HepG2 (cell line): ENCODE measurements at regions not wholly inside any gene's neighbourhood (a gene's known extent, or its start where the extent isn't known, plus 50 kb on each side); places are given as distances from the start of the nearest gene placed in this dataset.

Experiments
- ATAC-seq: fragments of 200-7000 bp; cut with Tn5 transposase; 3 replicates; pipeline ENCODE4 v1.9.1; 2020; ENCODE audit warnings: mild to moderate bottlenecking, moderate library complexity
- BruUV-seq: library from RNA; stranded (reverse); fragments of 400-500 nt; replicated peaks from 2 replicates; lab custom pipeline; 2021; lab: Mats Ljungman, UMichigan
- CTCF ChIA-PET: fragments of 300-600 bp; formaldehyde crosslinking; extraction: SDS; loops from one replicate; lab custom pipeline; 2021; ENCODE audit warnings: low total read pairs, inconsistent platforms, low intra/inter-chr PET ratio; lab: Yijun Ruan, JAX
- POLR2A ChIA-PET: fragments of 350-600 bp; sonication (Branson Sonifier 250); formaldehyde crosslinking; loops from one replicate; lab custom pipeline; 2020; ENCODE audit warnings: antibody characterized with exemption, inconsistent platforms; lab: Yijun Ruan, JAX
- DNase-seq: peaks from one replicate; pipeline ENCODE4 v3.0.0-alpha.2; 2015; ENCODE audit warnings: low spot score
- FAIRE-seq: peaks from 3 replicates; lab custom pipeline; 2011; peaks lifted over from hg19 to GRCh38; lab: Jason Lieb, UNC
- H2AFZ ChIP-seq: one replicate; pipeline ENCODE4 v1.6.1; 2011; ENCODE audit warnings: low read length, inconsistent platforms
- H3K27ac ChIP-seq: fragments of 300-600 bp; 3 replicates; pipeline ENCODE4 v1.8.0; 2011; ENCODE audit warnings: mixed run types, mild to moderate bottlenecking, mixed read lengths, low read length, inconsistent platforms; ENCODE audit not compliant: insufficient read depth; ENCODE audit errors: extremely low read length
- H3K27me3 ChIP-seq, 2 experiments: fragments of 200-600 bp in 1 of 2; 2 replicates in 1 of 2; 3 replicates in 1 of 2; pipeline versions ENCODE4 v1.6.0 to v1.8.0; 2011; ENCODE audit warnings: low read length in 2 of 2, mild to moderate bottlenecking in 2 of 2, moderate library complexity in 2 of 2, inconsistent platforms in 1 of 2; ENCODE audit not compliant: insufficient read depth in 2 of 2, control insufficient read depth in 1 of 2
- H3K36me3 ChIP-seq, 2 experiments: fragments of 200-600 bp in 1 of 2; replicated peaks in 1 of 2; 2 replicates in 1 of 2; 3 replicates in 1 of 2; pipeline versions ENCODE4 v1.5.1 to v1.8.0; 2011; ENCODE audit warnings: low read length in 2 of 2, inconsistent platforms in 1 of 2; ENCODE audit not compliant: insufficient read depth in 2 of 2, control insufficient read depth in 1 of 2
- H3K4me1 ChIP-seq: 2 replicates; pipeline ENCODE4 v1.5.1; 2012; ENCODE audit warnings: low read length, inconsistent platforms; ENCODE audit not compliant: insufficient read depth
- H3K4me2 ChIP-seq: 2 replicates; pipeline ENCODE4 v1.6.0; 2011; ENCODE audit warnings: low read depth, low read length, inconsistent platforms
- H3K4me3 ChIP-seq, 3 experiments: fragments of 200-600 bp in 1 of 3; sonication (generic), shearing (Covaris generic) in 1 of 3; replicated peaks in 1 of 3; 2 replicates each; pipeline ENCODE4 v1.5.1; 2011 to 2016; ENCODE audit warnings: low read length in 3 of 3, inconsistent platforms in 2 of 3, low read depth in 2 of 3, mild to moderate bottlenecking in 2 of 3, control low read depth in 1 of 3, mixed read lengths in 1 of 3; ENCODE audit not compliant: insufficient read depth in 1 of 3
- H3K79me2 ChIP-seq: one replicate; pipeline ENCODE4 v1.6.1; 2011; ENCODE audit warnings: low read length, inconsistent platforms; ENCODE audit not compliant: insufficient read depth
- H3K9ac ChIP-seq: 2 replicates; pipeline ENCODE4 v1.6.0; 2011; ENCODE audit warnings: mild to moderate bottlenecking, low read depth, low read length, inconsistent platforms; ENCODE audit not compliant: insufficient read depth
- H3K9me3 ChIP-seq: 2 replicates; pipeline ENCODE4 v1.5.1; 2012; ENCODE audit warnings: mild to moderate bottlenecking, low read length
- H4K20me1 ChIP-seq: 2 replicates; pipeline ENCODE4 v1.6.0; 2011; ENCODE audit warnings: inconsistent platforms, mild to moderate bottlenecking, low read length, moderate library complexity; ENCODE audit not compliant: insufficient read depth
- BRF2 ChIP-seq: sonication (generic); formaldehyde crosslinking; IDR thresholded peaks from 2 replicates; pipeline ENCODE4 v1.8.1; 2022; ENCODE audit warnings: mild to moderate bottlenecking, missing genetic modification reagents
- ESRRA ChIP-seq: sonication (generic); formaldehyde crosslinking; IDR thresholded peaks from 2 replicates; pipeline ENCODE4 v1.5.1; 2020; ENCODE audit warnings: mild to moderate bottlenecking, low read depth, missing genetic modification reagents
- LCORL ChIP-seq, 2 experiments: fragments of 450-650 bp in 1 of 2; sonication (generic) in 1 of 2; formaldehyde crosslinking in 1 of 2; IDR thresholded peaks; 2 replicates each; pipeline versions ENCODE4 v1.5.0 to v1.6.1; 2017 to 2020; ENCODE audit warnings: antibody characterized with exemption in 1 of 2, missing genetic modification reagents in 1 of 2
- PBX3 ChIP-seq: sonication (generic); formaldehyde crosslinking; IDR thresholded peaks from 2 replicates; pipeline ENCODE4 v1.8.1; 2023; ENCODE audit warnings: missing genetic modification reagents, inconsistent platforms, borderline replicate concordance
- PHF5A ChIP-seq: IDR thresholded peaks from one replicate; pipeline ENCODE4 v1.6.1; 2018; ENCODE audit warnings: low read depth, missing genetic modification reagents; ENCODE audit not compliant: unreplicated experiment
- SUZ12 ChIP-seq: fragments of 150-350 bp; IDR thresholded peaks from 2 replicates; pipeline ENCODE4 v1.6.1; 2014; ENCODE audit warnings: low read depth, low read length
- ZBTB14 ChIP-seq: sonication (generic); formaldehyde crosslinking; IDR thresholded peaks from 2 replicates; pipeline ENCODE4 v1.4.0; 2020; ENCODE audit warnings: missing genetic modification reagents
- ZBTB34 ChIP-seq: sonication (generic); formaldehyde crosslinking; IDR thresholded peaks from 2 replicates; pipeline ENCODE4 v1.8.0; 2022; ENCODE audit warnings: mild to moderate bottlenecking, missing genetic modification reagents
- ZNF160 ChIP-seq: sonication (generic); formaldehyde crosslinking; IDR thresholded peaks from 2 replicates; pipeline ENCODE4 v1.8.0; 2022; ENCODE audit warnings: mild to moderate bottlenecking, inconsistent platforms, missing genetic modification reagents
- ZNF17 ChIP-seq: sonication (generic); formaldehyde crosslinking; IDR thresholded peaks from 2 replicates; pipeline ENCODE4 v1.5.0; 2020; ENCODE audit warnings: mild to moderate bottlenecking, missing genetic modification reagents
- ZNF557 ChIP-seq: sonication (generic); formaldehyde crosslinking; IDR thresholded peaks from 2 replicates; pipeline ENCODE4 v1.4.0; 2020; ENCODE audit warnings: missing genetic modification reagents
- ZNF768 ChIP-seq: sonication (generic); formaldehyde crosslinking; IDR thresholded peaks from 2 replicates; pipeline ENCODE4 v1.4.0; 2020; ENCODE audit warnings: missing genetic modification reagents
- ZNF800 ChIP-seq: sonication (generic); formaldehyde crosslinking; IDR thresholded peaks from 2 replicates; pipeline ENCODE4 v1.4.0; 2020; ENCODE audit warnings: missing genetic modification reagents
- ZNF839 ChIP-seq: sonication (generic); formaldehyde crosslinking; IDR thresholded peaks from 2 replicates; pipeline ENCODE4 v1.4.0; 2020; ENCODE audit warnings: missing genetic modification reagents, mild to moderate bottlenecking, borderline replicate concordance
- ZSCAN21 ChIP-seq: sonication (generic); formaldehyde crosslinking; IDR thresholded peaks from 2 replicates; pipeline ENCODE4 v1.8.0; 2022; ENCODE audit warnings: mild to moderate bottlenecking, missing genetic modification reagents, moderate library complexity, borderline replicate concordance
- ZZZ3 ChIP-seq: sonication (generic); formaldehyde crosslinking; IDR thresholded peaks from 2 replicates; pipeline ENCODE4 v1.4.0; 2020; ENCODE audit warnings: missing genetic modification reagents, mild to moderate bottlenecking, borderline replicate concordance
- WGBS: methylation state at CpG from one replicate; pipeline ENCODE4 v1.1.6; 2017; ENCODE audit warnings: low lambda C conversion rate; 5-methylcytosine and 5-hydroxymethylcytosine counted together
- in situ Hi-C: cut with HindIII; loops from 2 replicates; pipeline ENCODE4 v1.10.0; 2017; ENCODE audit warnings: low pct_unique_long_range_greater_than_20kb; ENCODE audit not compliant: extremely low pct_ligation_motif_present
- intact Hi-C: fragments of 100-400 bp; cut with micrococcal nuclease; formaldehyde crosslinking; loops from one replicate; pipeline ENCODE4 v1.10.0; 2022; ENCODE audit not compliant: unreplicated experiment

GRCh38 chr6:84906514-84906913 lies 142.1 kb upstream of the TBX18 start (continued):
- no peak for TF ChIP-seq ZSCAN21 (CRISPR knock-in tag)
- no peak for TF ChIP-seq LCORL (IDR thresholded peaks at IDR 0.05)
- TF ChIP-seq LCORL (CRISPR knock-in tag; IDR thresholded peaks at IDR 0.05): no peak

- in situ Hi-C loops: no loop called here
- H3K4me1 ChIP-seq: peaks cover 3% of the 10 kb centered on the region
These were observed 141.4 kb upstream of the TBX18 start for GRCh38 chr6:84905823-84906222.

More at GRCh38 chr6:84905823-84906222, 141.4 kb upstream of the TBX18 start:
- CTCF ChIA-PET: no interaction called here
- no peak overlapping the region for H3K9ac ChIP-seq
- POLR2A ChIA-PET: no interaction called here
- TF ChIP-seq ZNF839 (CRISPR knock-in tag) (no peak), ESRRA (CRISPR knock-in tag) (no peak), ZZZ3 (CRISPR knock-in tag) (no peak), ZBTB14 (CRISPR knock-in tag) (no peak), ZNF160 (no peak), ZNF17 (no peak), ZNF768 (CRISPR knock-in tag) (no peak), BRF2 (CRISPR knock-in tag) (no peak), ZNF557 (CRISPR knock-in tag) (no peak), PHF5A (CRISPR knock-in tag) (no peak), SUZ12 (no peak), ZNF800 (CRISPR knock-in tag) (no peak), PBX3 (CRISPR knock-in tag) (no peak), ZBTB34 (CRISPR knock-in tag) (no peak)
- H3K9me3 ChIP-seq: no peaks in the 10 kb centered on the region
- H3K4me3 ChIP-seq: no peak overlapping the region
- intact Hi-C loops: no loop called here
- H3K79me2 ChIP-seq: no peaks in the 10 kb centered on the region
- H2AFZ ChIP-seq: no peak overlapping the region
- H3K27ac ChIP-seq: no peak overlapping the region
- DNase-seq (no peak), ATAC-seq (no peak), FAIRE-seq (no peak)
- H3K4me2 ChIP-seq: no peak overlapping the region
- BruUV-seq: no TSS peak
- H3K36me3 ChIP-seq: no peaks in the 10 kb centered on the region
- no peaks in the 10 kb centered on the region for H4K20me1 ChIP-seq
- no peaks in the 10 kb centered on the region for H3K27me3 ChIP-seq
- 0% methylated on average over 1 of the region's 1 CpG for WGBS
